ENCODE measurements at regions not wholly inside any gene's neighbourhood (a gene's known extent, or its start where the extent isn't known, plus 50 kb on each side); places are given as distances from the start of the nearest gene placed in this dataset.

- no CpG with 5 or more reads among the region's 1 CpG for WGBS, 2 experiments (ENCODE audit: extremely low coverage in 2 of 2, insufficient read length in 1 of 2)
- TF ChIP-seq SMC3 (IDR thresholded peaks at IDR 0.05; ENCODE audit: low read depth, low read length) = no peak
- no peak for TF ChIP-seq POLR2A (IDR thresholded peaks at IDR 0.05; ENCODE audit: low read depth, low read length)
- TF ChIP-seq NFE2L2 (IDR thresholded peaks at IDR 0.05; ENCODE audit: low read depth, low read length) = no peak
- TF ChIP-seq USF2 (IDR thresholded peaks at IDR 0.05; ENCODE audit: low read depth, low read length) = no peak
- no peak for TF ChIP-seq RAD21 (IDR thresholded peaks at IDR 0.05; ENCODE audit: low read length)
- TF ChIP-seq ELK1 (IDR thresholded peaks at IDR 0.05; ENCODE audit: borderline replicate concordance, low read depth, low read length) = no peak
- no peak for TF ChIP-seq MXI1 (IDR thresholded peaks at IDR 0.05; ENCODE audit: borderline replicate concordance, low read depth, low read length)
- no peak for TF ChIP-seq CHD1 (IDR thresholded peaks at IDR 0.05; ENCODE audit: low read depth, low read length)
- no peak for TF ChIP-seq FOS (IDR thresholded peaks at IDR 0.05; ENCODE audit: low read depth, low read length)
- TF ChIP-seq CEBPB (IDR thresholded peaks at IDR 0.05; ENCODE audit: low read depth, low read length) = no peak
- no peak for TF ChIP-seq MAZ (IDR thresholded peaks at IDR 0.05; ENCODE audit: borderline replicate concordance, low read depth, low read length)
- TF ChIP-seq RFX5 (IDR thresholded peaks at IDR 0.05; ENCODE audit: low read depth, low read length) = no peak
- TF ChIP-seq CTCF (conservative IDR thresholded peaks at IDR 0.05; ENCODE audit: low read depth, low read length) = no peak
- TF ChIP-seq RCOR1 (IDR thresholded peaks at IDR 0.05; ENCODE audit: insufficient replicate concordance, low read length) = no peak
- TF ChIP-seq BHLHE40 (IDR thresholded peaks at IDR 0.05; ENCODE audit: low read depth, low read length) = no peak
- TF ChIP-seq MAFK (IDR thresholded peaks at IDR 0.05; ENCODE audit: low read depth, low read length) = no peak
- Histone ChIP-seq H4K5ac (ENCODE audit: low read depth, low read length) (no peak overlapping the region), H3K23ac (ENCODE audit: low read depth, low read length) (no peak overlapping the region), H2BK120ac (ENCODE audit: low read depth, low read length) (no peak overlapping the region), H3K9ac (ENCODE audit: low read depth, low read length) (no peak overlapping the region), H2BK15ac (ENCODE audit: low read depth, low read length) (no peak overlapping the region), H4K20me1 (ENCODE audit: insufficient read depth, low read length) (no peaks in the 10 kb centered on the region), H3K27me3 (ENCODE audit: control insufficient read depth, insufficient read depth, low read length) (no peaks in the 10 kb centered on the region), H3K36me3 (ENCODE audit: control insufficient read depth, insufficient read depth, low read length) (no peaks in the 10 kb centered on the region), H3K56ac (ENCODE audit: extremely low read depth, insufficient read depth, low read length) (no peak overlapping the region), H3K4me1 (ENCODE audit: control insufficient read depth, insufficient read depth, low read length) (no peaks in the 10 kb centered on the region), H3K79me1 (ENCODE audit: low read depth in 1 of 2, low read length in 2 of 2) (no peaks in the 10 kb centered on the region), H3K9me3 (ENCODE audit: control insufficient read depth, insufficient read depth, low read length) (no peaks in the 10 kb centered on the region), H3K9me1 (ENCODE audit: insufficient read depth, low read length) (no peaks in the 10 kb centered on the region), H2BK5ac (ENCODE audit: low read depth, low read length, poor library complexity, severe bottlenecking) (no peak overlapping the region), H3K4me3 (ENCODE audit: insufficient read depth, low read depth, low read length) (no peak overlapping the region), H3K18ac (ENCODE audit: low read depth, low read length) (no peak overlapping the region), H4K91ac (ENCODE audit: insufficient read depth, low read depth, low read length) (no peak overlapping the region), H3K14ac (replicated peaks; ENCODE audit: low read depth, low read length) (no peak overlapping the region), H3K4ac (ENCODE audit: low read depth, low read length) (no peak overlapping the region), H2AK9ac (replicated peaks; ENCODE audit: low read depth, low read length, poor library complexity) (no peak overlapping the region), H2AFZ (replicated peaks; ENCODE audit: low read length, poor library complexity) (no peak overlapping the region), H2BK20ac (ENCODE audit: low read depth, low read length) (no peak overlapping the region), H4K8ac (ENCODE audit: low read depth in 2 of 2, low read length in 2 of 2) (no peak overlapping the region), H3K27ac (ENCODE audit: insufficient read depth, low read length) (no peak overlapping the region), H3K4me2 (ENCODE audit: low read depth, low read length) (no peak overlapping the region), H2AK5ac (ENCODE audit: low read depth, low read length) (no peak overlapping the region)
- intact Hi-C loops (cut with micrococcal nuclease) (no loop called here), dilution Hi-C loops (cut with HindIII; ENCODE audit: low sequenced_read_pairs, unreplicated experiment) (no loop called here), in situ Hi-C loops (cut with MboI; ENCODE audit: low sequenced_read_pairs) (no loop called here)
- no TSS peak for BruUV-seq (replicated peaks)
- DNase-seq (peak; percentile 10), ATAC-seq (ENCODE audit: low read depth) (peak; percentile 46)
- CTCF ChIA-PET = interaction anchor here (0.6 kb wide), 1 partner anchor 57 kb away, joined by 3 read pairs; no protein-coding TSS in a partner anchor
- POLR2A ChIA-PET (ENCODE audit: unreplicated experiment) = no interaction called here
Measured at GRCh38 chr4:136784326-136784725, 748.0 kb downstream of the PCDH18 start.

Data from IMR-90 (cell line).